IPS-NIHi7 (cell line): ENCODE measurements at regions not wholly inside any gene's neighbourhood (a gene's known extent, or its start where the extent isn't known, plus 50 kb on each side); places are given as distances from the start of the nearest gene placed in this dataset.

Experiments
- DNase-seq: peaks from one replicate; pipeline ENCODE4 v3.0.0; 2012; ENCODE audit warnings: mixed read lengths; ENCODE audit errors: extremely low spot score

DNA sequence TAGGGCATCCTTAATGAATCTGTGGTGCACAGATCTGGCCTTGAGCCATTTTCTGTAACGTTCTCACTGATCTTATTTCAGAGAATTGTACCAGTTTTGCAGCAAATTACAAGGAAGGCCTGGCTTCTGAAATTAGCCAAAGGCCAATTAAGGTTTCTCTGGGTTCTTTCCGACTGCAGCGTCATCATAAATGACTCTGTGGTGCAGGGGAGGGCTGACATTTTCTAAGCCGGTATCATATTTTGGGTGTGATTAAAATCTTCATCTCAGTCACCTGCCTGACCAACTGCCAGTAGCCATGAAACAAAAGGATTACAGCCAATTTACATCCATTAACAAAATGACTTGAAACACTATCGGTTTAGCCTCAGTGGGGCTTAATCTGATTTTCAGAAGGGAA lies 363.7 kb downstream of the ADRA2A start:
- no peak for DNase-seq

DNA sequence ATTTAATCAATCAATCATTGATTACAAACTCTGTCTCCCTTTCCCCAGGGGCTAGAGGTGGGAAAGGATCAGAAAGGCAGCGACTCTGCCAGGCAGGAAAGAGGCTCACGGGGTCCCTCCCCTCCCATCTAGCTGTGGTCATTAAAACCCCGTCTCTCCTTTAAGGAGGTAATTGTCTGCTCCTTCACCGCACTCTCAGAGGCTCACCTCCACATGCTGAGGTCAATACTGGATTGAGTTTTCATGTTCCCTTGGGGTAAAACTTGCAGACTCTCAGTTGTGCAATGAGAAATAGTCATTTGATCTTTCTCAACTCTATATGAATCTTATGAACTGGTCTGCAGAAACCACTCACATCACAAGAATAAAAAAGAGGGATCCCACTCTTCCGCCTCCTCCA lies 368.8 kb downstream of the ADRA2A start:
- no peak for DNase-seq

DNA sequence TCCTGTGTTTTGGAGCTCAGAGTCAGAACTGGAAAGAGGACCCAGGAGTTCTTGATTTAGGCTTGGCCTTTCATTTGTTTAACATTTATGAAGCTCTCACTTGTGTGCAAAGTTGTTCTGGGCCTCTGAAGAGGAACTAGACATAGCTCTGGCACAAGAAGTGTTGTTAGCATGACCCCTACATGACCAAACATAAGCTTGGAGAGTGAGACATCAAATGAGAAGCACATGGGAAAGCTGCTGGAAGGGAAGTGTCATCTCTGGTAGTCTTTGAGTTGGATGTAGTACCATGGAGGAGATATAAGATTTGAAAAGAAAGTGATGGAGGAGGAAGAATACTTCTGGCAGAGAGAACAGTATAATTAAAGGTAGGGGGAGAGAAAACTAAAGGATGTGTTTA lies 370.1 kb downstream of the ADRA2A start:
- no peak for DNase-seq

DNA sequence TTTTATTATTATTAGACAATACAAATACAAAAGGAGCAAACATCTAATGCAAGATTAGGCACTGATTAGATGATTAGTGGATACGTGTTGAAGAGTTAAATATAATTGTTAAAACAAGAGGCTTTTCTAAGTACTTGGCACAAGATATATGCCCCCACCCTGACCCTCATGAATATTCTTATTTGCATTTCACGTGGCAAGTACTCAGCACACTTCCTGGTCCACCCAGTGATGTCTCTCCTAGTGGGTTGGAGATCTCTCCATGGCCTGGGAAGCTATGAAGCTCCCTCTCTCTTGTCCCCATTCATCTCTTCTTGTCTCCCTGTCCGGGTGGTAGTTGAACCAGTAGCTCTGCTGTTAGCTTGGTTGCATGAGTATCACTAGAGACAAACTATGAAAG lies 375.3 kb downstream of the ADRA2A start:
- DNase-seq, result no peak

DNA sequence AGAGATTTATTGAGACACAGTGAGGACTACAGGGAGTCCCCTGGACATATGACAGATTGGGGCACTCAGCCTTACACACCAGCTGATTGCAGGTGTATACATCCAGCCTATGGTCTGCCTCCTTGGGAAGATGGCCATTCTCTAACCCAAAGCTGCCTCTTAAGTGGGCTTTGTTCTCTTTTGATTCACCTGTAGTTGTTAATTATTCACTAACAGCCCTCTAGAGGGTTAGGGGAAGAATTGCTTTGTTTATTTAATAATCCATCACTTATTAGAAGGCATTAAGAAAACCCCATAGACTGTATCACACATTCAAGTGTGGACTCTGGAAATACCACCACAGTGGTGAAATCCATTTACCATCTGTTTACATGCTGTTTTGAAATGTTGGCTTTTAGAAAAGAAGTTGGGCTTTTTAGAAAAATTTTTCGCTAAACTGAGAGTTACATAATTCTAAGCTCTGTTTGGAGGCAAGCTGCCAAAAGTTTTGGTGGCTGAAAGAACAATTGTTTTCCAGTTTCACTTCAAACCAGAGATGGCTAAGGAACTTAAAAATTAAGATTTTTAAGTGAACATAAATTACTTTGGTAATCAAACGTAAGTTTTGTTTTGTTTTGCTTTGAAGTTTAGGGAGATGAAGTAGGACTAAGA lies 379.1 kb downstream of the ADRA2A start:
- no peak for DNase-seq

DNA sequence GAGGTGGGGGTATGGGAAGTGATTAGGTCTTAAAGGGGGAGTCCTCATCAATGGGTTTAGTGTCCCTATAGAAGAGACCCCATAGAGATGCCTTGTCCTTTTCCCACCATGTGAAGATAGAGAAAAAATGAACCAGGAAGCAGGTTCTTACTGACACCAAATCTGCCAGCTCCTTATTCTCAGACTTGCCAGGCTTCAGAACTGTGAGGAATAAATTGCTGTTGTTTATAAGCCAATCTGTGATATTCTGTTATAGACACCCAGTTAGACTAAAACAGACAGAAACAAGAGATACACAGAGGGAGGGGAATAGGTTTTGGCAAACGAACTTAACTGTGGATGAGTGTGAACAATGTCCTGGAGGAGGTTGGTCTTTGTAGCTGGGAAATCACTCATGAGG lies 381.4 kb downstream of the ADRA2A start:
- no peak for DNase-seq

DNA sequence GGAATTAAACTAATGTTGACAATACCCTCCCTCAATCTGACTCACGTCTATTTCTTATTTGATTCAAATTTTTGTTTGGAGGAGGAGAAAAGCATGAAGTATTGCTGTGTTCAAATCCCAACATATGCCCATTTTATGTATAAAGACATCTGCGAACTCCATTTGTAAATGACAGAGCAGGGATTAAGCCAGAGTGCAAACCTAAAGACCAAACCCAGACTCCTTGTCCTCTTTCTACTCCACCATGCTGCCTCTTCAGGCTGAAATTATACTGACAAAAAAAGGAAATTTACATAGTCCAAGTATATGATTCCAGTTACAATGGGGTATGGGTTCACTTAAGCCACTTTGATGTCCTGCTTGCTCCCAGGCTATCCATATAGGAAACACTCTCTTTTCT lies 383.1 kb downstream of the ADRA2A start:
- DNase-seq, result no peak

DNA sequence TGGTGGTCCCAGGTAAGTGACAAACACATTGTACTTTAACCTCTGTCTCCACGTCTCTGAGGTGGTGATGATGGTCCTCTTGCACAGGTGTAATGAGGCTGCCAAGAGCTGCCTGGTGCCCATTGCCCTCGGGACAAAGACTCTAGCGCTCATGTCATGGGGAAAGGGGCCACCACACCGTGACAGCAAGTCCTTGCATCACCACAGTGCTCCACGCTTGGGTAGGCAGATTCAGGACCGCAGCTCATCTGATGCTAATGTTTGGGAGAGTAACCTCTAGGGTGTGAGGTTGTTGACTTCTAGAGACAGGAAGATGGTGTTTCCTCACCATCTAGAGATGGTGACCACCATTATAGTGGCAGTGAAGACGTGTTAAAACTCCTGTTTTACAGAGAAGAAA lies 395.6 kb downstream of the ADRA2A start:
- no peak for DNase-seq

DNA sequence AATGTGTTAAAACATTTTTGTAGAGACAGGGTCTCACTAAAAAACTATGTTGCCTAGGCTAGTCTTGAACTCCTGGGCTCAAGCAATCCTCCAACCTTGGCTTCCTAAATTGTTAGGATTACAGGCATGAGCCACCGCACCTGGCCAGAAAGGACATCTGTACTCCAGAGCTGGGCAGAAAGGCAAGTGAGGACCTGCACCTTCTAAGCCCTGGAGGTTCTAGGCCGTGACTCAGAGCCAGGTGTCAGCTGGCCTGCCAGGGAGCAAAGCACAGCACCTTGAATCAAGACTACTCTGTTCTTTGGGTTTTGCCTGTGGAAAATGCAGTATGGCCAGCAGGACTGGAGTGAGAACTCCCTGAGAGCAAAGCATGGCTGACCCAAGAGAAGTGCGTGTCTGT lies 396.5 kb downstream of the ADRA2A start:
- DNase-seq, result no peak

DNA sequence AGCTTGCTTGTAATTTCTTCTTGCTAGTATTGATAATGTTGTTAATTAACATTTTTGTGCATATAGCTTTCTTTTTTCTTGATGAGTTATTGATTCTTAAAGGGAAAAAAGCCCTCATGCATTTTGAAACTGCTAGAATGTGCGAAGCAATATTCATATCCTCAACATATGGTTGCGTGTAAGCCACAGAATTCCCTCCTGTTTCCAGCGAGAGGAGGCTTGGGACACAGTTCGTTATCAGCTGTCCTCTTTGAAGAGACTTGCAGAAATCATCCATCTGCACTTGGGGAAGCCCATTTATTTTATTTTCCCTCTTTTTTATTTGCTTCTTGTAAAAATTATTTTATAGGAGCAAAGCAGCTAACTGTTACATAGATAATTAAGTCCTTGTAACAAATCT lies 398.0 kb downstream of the ADRA2A start:
- no peak for DNase-seq

DNA sequence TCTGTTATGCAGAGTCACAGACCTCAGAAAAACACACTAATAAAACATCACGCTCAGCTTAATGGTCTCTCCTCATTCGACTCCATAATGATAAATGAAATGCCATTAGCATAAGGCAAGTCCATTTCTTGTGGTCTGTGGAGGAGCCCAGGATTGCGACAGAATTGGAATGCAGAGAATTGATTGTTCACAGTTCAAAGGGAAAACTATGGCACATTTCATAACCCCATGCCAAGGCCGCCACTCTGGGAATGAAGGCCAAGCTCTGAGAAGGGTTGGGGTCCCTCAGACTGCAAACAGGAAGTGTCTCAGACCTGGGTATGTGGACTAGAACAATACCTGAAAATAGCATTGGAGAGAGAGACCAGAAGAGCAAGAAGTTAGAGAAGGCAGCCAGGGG lies 398.9 kb downstream of the ADRA2A start:
- DNase-seq, result no peak

DNA sequence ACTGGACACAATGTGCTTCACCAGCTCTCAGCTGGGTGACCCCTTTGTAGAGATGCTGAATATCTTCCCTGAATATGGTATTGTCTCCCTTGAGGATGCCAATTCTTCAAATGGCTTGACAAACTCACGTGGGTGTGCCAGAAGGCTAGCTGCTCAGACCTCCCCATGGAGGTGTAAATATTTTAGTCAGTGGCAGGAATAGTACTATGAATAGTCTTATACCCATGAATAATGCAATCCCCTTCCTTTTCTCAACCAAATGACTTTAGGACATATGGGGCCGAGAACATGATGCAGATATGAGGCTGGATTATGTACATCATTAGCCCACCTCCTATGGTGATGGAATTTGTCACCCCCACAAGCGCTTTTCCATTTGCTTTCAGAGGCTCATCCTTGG lies 401.8 kb downstream of the ADRA2A start:
- no peak for DNase-seq

DNA sequence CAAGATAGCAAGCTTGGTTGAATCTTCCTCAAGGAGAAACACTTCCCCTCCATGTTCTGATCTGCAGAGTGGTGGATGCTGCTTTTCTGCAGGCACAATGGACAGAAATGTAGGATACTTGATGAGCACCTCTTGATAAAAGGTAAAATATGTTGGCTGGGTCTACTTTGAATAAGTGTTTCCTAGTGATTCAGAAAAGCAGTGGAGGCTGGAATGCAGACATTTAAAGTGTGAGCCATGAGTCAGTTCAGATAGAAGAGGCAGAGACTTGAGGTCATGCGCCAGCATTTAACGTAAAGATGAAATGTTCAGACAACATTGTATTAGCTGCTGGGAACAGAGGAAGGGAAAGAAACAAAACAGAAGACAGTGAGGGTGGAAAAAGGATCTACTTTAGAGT lies 403.1 kb downstream of the ADRA2A start:
- DNase-seq, result no peak

DNA sequence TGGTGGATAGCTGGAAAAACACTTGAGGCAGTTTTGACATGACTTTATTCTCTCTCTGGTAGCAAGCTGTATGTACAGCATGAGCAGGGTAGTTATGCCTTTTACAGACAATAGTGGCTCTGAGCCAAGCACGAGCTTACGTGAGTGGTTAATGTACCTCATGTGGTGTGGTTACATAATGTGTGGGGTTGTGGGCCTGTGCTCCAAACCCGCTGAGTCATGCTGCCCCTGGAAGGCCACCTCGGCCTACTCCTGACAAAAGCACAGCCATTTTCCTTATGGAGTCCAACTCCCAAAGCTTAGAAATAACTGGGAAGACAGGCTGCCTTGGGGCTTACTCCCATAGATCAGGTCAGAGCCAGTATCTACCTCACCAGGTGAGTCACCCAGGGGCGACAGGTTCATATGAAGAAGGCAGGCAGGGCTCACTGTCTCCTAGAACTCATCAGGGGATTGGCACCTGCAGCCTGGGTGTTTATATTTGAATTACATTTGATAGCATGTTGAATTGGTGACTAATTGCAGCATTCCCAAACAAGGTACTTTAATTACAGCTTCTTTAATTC lies 404.5 kb downstream of the ADRA2A start:
- DNase-seq, result no peak

DNA sequence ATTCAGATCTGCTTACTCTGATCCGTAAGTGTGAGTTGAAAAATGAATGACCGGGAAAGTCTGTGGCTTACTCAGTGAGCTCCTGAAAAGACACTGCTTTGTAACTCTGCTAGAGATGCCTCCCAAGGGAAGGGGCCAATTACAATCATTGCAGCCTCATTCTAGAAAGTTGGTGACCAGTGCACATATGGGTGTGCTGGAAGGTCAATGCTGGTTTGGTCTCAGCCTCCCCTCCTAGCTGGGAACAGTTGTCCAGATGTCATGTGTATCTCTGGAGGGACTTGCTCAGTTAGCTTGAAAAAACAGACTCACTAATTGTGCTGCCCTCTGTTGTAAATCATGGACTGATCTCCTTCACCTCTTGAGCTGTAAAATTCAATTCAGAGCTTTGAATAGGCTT lies 405.0 kb downstream of the ADRA2A start:
- no peak for DNase-seq

DNA sequence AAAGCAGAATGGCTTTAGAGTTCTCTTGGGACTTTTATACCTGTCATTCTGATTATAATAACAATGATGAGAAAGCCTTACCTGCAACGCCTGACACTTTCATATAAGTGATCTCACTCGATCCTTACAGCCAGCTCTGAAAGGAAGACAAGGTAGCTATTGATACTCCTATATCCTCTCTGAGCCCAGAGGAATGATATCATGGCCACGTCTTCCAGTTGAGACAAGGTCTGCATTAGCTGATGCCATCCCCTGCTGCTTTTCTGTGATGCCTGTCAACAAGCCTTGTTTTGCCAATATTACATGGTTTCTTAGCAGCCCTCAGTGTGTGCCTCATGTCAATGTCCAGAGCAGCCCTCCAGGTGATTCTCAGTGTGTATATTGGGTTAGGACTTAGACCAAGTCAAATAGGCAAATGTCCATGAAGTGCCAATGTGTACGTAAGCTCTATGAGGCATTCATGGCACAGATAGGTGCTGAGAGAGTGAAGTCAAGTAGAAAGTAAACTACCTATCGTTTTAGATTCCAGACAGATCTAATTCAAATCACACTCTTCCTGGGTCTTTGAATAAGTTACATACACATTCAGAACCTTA lies 405.9 kb downstream of the ADRA2A start:
- no peak for DNase-seq

DNA sequence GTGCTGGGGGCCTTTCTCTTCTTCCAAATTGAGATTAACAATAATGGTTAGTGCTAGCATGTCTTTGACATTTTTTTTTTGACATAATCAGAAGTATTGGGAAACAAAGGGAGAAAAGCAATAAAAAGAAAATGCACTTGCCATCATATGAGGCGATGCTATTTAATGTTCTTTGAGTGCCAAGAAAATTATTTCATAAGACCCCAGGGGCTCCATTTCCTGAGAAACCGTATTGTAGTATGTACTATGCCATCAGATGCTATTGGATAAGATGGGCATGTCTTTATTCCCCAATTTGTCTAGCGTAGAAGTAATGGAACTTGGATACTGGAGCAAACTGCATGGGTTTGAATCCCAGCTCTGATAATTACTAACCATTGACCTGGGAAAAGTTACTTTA lies 408.9 kb downstream of the ADRA2A start:
- DNase-seq, result no peak

DNA sequence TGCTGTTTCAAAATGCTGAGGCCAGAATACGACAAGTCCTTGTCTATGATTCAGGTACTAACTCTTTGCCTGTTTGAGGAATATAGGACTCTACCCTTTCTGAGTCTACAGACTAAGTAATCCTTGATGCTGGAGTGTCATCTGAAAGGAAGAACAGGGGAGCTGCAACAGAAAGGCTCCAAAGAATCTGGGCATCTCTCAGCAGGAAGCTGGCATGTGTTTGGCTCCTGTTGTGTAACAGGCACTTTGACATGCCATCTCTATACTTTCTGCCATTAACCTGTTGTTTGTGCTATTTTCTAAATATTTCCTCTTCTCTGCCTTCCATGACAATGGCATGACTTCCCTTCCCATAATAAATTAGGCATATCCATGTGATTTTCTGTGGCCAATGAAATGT lies 409.5 kb downstream of the ADRA2A start:
- DNase-seq, result no peak

DNA sequence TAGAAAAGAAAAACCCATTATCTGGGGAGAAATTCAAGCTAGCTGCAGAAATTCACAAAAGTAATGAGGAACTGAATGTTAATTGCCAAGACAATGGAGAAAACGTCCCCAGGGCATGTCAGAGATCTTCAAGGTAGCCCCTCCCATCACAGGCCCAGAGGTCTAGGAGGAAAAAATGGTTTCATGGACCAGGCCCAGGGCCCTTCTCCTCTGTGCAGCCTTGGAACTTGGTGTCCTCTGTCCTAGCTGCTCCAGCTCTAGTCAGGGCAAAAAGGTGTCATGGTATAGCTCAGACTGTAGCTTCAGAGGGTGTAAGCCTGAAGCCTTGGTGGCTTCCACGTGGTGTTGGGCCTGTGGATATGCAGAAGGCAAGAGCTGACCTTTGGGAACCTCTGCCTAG lies 411.8 kb downstream of the ADRA2A start:
- no peak for DNase-seq

DNA sequence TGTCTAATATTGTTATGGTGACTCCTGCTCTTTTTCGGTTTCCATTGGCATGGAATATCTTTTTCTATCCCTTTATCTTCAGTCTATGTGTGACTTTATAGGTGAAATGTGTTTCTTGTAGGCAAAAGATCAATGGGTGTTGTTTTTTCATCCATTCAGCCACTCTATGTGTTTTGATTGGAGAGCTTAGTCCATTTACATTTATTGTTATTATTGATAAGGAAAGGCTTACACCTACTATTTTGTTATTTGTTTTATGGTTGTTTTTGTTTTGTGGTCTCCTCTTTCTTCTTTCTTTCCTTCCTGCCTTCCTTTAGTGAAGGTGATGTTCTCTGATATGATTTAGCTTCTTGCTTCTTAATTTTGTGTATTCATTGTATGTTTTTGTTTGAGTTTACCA lies 414.3 kb downstream of the ADRA2A start:
- DNase-seq, result no peak

DNA sequence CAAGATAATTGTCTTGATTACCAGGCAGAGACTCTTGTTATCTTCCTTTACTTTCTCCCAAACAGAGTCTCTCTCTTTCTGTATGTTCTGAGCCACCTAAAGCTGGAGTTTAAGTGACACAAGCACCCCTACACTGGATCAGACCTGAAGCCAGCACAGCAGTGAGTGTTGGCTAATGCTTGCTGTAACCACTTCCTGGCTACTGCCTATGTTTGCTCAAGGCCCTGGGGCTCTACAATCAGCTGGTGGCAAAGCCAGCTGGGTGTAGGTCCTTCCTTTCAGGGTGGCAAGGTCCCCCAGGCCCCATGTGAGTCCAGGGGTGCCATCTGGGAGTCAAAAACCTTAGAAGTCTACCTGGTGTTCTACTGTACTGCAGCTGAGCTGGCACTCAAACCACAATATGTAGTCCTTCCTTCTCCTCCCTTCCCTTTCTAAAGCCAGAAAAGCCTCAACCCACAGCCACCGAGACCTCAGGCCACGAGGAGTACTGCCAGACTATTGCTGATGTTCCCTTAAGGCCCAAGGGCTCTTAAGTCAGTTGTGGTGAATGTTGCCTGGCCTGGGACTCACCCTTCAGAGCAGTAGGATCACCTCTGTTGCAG lies 416.3 kb downstream of the ADRA2A start:
- DNase-seq, result no peak

DNA sequence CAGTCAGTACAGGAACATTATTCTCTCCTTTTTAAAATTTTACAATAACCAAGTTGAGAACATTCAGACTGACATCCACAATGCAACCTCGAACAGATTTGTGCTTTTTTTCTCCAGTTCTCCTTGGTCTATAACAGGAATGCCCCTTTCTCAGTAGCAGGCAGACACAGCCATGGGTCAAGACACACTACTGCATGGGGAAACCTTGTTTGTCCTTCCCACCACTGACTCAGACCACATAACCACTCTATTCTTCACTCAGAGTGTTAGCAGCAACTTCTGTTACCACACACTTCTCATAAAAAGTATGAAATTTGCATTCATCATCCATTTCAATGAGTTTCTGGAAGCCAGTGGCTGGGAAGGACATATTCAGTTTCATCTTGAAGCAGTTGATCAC lies 421.7 kb downstream of the ADRA2A start:
- no peak for DNase-seq

DNA sequence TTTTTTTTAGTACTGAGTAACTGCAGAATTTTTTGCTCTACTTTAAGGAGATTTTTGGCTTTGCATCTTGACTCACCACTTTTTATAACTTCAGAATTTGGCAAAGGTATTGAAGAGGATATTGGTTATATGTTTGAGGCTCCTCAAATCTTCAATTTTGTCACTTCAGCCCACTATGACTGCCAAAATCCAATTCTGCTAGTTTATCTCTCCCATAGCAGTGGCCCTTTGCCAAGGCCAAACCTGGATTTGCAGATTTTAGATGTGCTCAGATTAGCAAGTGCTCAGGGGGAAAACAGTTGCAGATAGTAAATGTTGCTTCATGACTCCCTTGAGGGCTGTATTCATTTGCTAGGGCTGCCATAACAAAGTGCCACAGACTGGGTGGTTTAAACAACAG lies 427.5 kb downstream of the ADRA2A start:
- no peak for DNase-seq
